ENCODE measurements at regions not wholly inside any gene's neighbourhood (a gene's known extent, or its start where the extent isn't known, plus 50 kb on each side); places are given as distances from the start of the nearest gene placed in this dataset.

GRCh38 chr6:139752086-139752485 lies 377.6 kb upstream of the CITED2 start:
- TF ChIP-seq, protein P1, sequence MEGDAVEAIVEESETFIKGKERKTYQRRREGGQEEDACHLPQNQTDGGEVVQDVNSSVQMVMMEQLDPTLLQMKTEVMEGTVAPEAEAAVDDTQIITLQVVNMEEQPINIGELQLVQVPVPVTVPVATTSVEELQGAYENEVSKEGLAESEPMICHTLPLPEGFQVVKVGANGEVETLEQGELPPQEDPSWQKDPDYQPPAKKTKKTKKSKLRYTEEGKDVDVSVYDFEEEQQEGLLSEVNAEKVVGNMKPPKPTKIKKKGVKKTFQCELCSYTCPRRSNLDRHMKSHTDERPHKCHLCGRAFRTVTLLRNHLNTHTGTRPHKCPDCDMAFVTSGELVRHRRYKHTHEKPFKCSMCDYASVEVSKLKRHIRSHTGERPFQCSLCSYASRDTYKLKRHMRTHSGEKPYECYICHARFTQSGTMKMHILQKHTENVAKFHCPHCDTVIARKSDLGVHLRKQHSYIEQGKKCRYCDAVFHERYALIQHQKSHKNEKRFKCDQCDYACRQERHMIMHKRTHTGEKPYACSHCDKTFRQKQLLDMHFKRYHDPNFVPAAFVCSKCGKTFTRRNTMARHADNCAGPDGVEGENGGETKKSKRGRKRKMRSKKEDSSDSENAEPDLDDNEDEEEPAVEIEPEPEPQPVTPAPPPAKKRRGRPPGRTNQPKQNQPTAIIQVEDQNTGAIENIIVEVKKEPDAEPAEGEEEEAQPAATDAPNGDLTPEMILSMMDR (IDR thresholded peaks at IDR 0.05): no peak
- TF ChIP-seq EZH2 (IDR thresholded peaks at IDR 0.05) (no peak), EZH2phosphoT487 (IDR thresholded peaks at IDR 0.05) (no peak)
